ENCODE measurements at regions not wholly inside any gene's neighbourhood (a gene's known extent, or its start where the extent isn't known, plus 50 kb on each side); places are given as distances from the start of the nearest gene placed in this dataset.

DNA sequence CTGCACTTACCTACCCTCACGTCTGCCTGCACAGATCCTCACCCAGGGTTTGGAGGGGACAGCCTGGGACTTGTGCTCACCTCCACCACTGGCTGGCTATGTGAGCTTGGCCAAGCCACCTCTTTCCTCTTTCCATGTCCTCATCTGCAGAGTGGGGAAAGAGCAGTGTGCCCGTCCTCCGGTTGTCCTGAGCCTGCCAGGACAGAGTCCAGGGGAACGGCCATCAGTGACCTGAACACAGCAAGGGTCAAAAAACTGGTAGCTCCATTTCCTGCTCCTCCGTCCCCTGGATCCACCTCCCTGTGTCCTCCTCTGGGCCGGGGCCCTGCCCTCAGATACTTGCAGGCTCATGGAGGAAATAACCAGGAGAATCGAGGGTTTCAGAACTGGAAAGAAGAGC is 187.7 kb downstream of the OLFM1 start:
- DNase-seq, result no peak
- Histone ChIP-seq H3K27me3 (peaks cover 22 to 58% (median 55%) of the 10 kb centered on the region in 3 donors), H3K4me1 (no peaks in the 10 kb centered on the region), H3K9me3 (no peaks in the 10 kb centered on the region), H3K36me3 (no peaks in the 10 kb centered on the region), H3K27ac (no peak overlapping the region), H3K4me3 (no peak overlapping the region)
- no peak for TF ChIP-seq POLR2A (IDR thresholded peaks at IDR 0.05)
- TF ChIP-seq, protein P1, sequence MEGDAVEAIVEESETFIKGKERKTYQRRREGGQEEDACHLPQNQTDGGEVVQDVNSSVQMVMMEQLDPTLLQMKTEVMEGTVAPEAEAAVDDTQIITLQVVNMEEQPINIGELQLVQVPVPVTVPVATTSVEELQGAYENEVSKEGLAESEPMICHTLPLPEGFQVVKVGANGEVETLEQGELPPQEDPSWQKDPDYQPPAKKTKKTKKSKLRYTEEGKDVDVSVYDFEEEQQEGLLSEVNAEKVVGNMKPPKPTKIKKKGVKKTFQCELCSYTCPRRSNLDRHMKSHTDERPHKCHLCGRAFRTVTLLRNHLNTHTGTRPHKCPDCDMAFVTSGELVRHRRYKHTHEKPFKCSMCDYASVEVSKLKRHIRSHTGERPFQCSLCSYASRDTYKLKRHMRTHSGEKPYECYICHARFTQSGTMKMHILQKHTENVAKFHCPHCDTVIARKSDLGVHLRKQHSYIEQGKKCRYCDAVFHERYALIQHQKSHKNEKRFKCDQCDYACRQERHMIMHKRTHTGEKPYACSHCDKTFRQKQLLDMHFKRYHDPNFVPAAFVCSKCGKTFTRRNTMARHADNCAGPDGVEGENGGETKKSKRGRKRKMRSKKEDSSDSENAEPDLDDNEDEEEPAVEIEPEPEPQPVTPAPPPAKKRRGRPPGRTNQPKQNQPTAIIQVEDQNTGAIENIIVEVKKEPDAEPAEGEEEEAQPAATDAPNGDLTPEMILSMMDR (IDR thresholded peaks at IDR 0.05 in 4 of 5, conservative IDR thresholded peaks at IDR 0.05 in 1 of 5), result no peak
- ATAC-seq, result no peak
- in situ Hi-C loops (cut with MboI; ENCODE audit: low sequenced_read_pairs in 4 of 4) (no loop called here), intact Hi-C loops (cut with DNase I; ENCODE audit: low total_unique reads) (no loop called here)

DNA sequence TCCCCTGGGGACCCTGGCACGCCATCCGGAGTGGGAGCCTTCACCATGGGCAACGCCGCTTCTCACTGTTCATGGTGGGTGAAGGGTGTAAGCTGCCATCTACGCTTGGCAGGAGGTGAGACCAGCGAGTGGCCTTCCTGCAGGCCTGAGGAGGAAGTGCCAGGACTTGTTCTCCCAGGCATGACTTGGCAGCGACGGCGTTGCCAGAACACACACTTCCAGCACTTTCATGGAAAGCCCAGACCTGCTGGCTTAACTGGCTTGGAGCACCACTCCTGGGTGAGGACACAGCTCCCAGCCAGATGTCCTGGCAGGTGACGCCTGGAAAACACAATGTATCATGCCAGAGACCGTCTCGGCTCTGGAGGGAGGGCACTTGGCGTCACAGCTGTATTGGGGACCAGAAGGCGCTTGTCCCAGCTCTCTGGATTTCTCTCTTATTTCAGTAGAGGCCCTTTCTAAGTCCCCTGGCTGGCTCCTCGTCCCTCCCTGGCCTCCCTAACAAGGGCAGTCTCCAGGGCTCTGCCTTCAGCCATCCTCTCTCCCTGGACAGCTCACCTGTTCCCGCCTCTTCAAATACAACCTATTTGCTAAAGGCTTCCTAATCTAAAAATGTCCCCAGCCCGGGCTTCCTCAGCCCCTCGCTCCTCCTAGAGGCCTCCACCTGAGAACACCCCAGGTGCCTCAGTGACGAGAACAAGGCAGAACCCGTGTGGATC is 188.3 kb downstream of the OLFM1 start:
- H3K27me3 ChIP-seq, result peaks cover 22 to 58% (median 53%) of the 10 kb centered on the region in 3 donors
- no peak overlapping the region for H3K4me3 ChIP-seq
- ATAC-seq, result no peak
- H3K9me3 ChIP-seq, result no peaks in the 10 kb centered on the region
- no peak for DNase-seq
- in situ Hi-C loops (cut with MboI; ENCODE audit: low sequenced_read_pairs in 4 of 4) (no loop called here), intact Hi-C loops (cut with DNase I; ENCODE audit: low total_unique reads) (no loop called here)
- no peak overlapping the region for H3K27ac ChIP-seq
- no peaks in the 10 kb centered on the region for H3K4me1 ChIP-seq
- TF ChIP-seq POLR2A (IDR thresholded peaks at IDR 0.05), result no peak
- TF ChIP-seq, protein P1 (IDR thresholded peaks at IDR 0.05 in 4 of 5, conservative IDR thresholded peaks at IDR 0.05 in 1 of 5), result no peak
- no peaks in the 10 kb centered on the region for H3K36me3 ChIP-seq

DNA sequence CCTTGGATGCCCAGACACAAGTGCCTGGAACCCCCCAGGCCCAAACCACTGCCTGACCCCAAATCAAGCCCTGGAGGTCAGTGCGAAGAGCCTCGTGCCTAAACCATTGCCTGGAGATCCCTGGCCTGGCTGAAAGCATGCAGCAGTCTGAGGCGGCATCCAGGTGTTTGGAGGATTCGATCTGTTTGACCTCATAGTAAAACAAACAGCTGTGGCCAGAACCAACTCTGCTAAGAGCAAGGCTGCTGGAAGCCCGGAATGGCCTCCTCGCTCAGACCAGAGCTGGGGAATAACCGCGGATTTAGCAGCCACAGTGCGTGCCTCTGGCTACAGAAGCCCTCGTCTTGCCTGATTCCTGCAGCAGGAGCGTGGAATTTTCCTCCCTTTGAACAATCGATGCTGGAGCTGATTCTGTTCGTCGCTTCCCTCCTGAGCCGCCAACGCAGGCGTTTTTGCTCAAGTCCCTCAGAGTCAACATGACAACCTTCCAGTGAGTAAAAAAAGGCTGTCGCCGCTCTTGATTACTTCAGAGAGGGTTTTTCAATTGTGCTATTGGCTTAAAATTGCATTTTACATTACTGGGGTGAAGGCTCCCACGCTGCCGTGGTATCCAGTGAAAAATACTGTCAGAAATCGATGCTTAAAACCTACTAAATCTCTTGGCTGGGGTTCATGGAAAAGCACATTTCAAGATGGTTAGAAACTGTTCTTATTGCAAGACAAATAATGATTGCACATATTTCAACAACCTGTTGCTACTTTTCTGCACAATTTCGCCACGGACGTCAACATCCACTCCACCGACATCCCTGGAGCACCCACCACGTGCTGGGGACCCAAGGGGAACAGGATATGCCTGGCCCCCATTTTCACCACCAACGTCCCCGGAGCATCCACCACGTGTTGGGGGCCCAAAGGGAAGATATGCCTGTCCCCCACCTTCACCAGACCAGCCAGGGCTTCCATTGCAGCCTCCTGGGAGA is 190.0 kb downstream of the OLFM1 start:
- in situ Hi-C loops (cut with MboI; ENCODE audit: low sequenced_read_pairs in 4 of 4), result no loop called here
- Histone ChIP-seq H3K27ac (no peak overlapping the region), H3K9me3 (no peaks in the 10 kb centered on the region), H3K4me1 (peaks cover 0 to 3% of the 10 kb centered on the region in 2 donors), H3K36me3 (no peaks in the 10 kb centered on the region), H3K4me3 (no peak overlapping the region), H3K27me3 (peaks cover 18 to 51% (median 43%) of the 10 kb centered on the region in 3 donors)
- intact Hi-C loops (cut with DNase I; ENCODE audit: low total_unique reads), result no loop called here
- ATAC-seq (no peak), DNase-seq (no peak)
- TF ChIP-seq, protein P1 (IDR thresholded peaks at IDR 0.05 in 4 of 5, conservative IDR thresholded peaks at IDR 0.05 in 1 of 5), result no peak
- TF ChIP-seq POLR2A (IDR thresholded peaks at IDR 0.05), result no peak

DNA sequence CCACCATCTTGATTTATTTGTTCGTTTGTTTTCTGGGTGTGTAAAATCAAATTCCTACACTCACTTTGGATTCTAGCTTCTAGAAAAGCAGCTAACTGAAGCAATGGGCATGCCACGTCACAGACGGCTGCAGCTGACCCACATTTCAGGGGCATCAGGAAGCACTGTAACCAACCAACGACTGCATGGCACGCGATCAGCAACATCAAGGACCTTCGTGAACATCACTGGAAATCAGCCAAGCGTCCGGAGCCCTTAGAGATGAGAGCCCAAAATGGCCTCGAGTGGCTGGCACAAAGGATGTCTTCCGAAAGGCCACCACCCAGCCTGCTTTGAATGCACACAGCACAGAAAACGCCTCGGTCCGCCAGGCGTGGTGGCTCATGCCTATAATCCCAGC is 191.1 kb downstream of the OLFM1 start:
- no peak overlapping the region for H3K4me3 ChIP-seq
- TF ChIP-seq POLR2A (IDR thresholded peaks at IDR 0.05), result no peak
- TF ChIP-seq, protein P1 (IDR thresholded peaks at IDR 0.05 in 4 of 5, conservative IDR thresholded peaks at IDR 0.05 in 1 of 5), result no peak
- ATAC-seq (no peak), DNase-seq (no peak)
- no peaks in the 10 kb centered on the region for H3K9me3 ChIP-seq
- peaks cover 17 to 43% (median 40%) of the 10 kb centered on the region in 3 donors for H3K27me3 ChIP-seq
- H3K36me3 ChIP-seq, result no peaks in the 10 kb centered on the region
- in situ Hi-C loops (cut with MboI; ENCODE audit: low sequenced_read_pairs in 4 of 4) (no loop called here), intact Hi-C loops (cut with DNase I; ENCODE audit: low total_unique reads) (no loop called here)
- H3K27ac ChIP-seq, result no peak overlapping the region
- peaks cover 0 to 3% of the 10 kb centered on the region in 2 donors for H3K4me1 ChIP-seq

Measured in gastrocnemius medialis (tissue), 4 donors.